ENCODE measurements at regions not wholly inside any gene's neighbourhood (a gene's known extent, or its start where the extent isn't known, plus 50 kb on each side); places are given as distances from the start of the nearest gene placed in this dataset.
"Not testable (repeated sequence)": the region's sequence is repeated elsewhere in the genome, so short reads cannot be mapped to it uniquely, and the experiment has no call there.

GRCh38 chr7:131627735-131628190 is 71.3 kb upstream of the PODXL start:
- DNase-seq = no peak

- DNase-seq = no peak
Observed at GRCh38 chr7:131626643-131627042, 70.2 kb upstream of the PODXL start.

GRCh38 chr7:131625817-131626372 is 69.5 kb upstream of the PODXL start:
- DNase-seq = no peak

- DNase-seq = not testable (repeated sequence)
Observed at GRCh38 chr7:131625345-131625744, 68.9 kb upstream of the PODXL start.

- DNase-seq = no peak
Observed at GRCh38 chr7:131624536-131624935, 68.1 kb upstream of the PODXL start.

GRCh38 chr7:131623154-131623553 is 66.7 kb upstream of the PODXL start:
- no peak for DNase-seq

- no peak for DNase-seq
Observed at GRCh38 chr7:131621652-131622051, 65.2 kb upstream of the PODXL start.

GRCh38 chr7:131620673-131621609 is 64.5 kb upstream of the PODXL start:
- no peak for DNase-seq

- no peak for DNase-seq
Observed at GRCh38 chr7:131619336-131620305, 63.2 kb upstream of the PODXL start.

GRCh38 chr7:131618391-131618790 is 62.0 kb upstream of the PODXL start:
- DNase-seq = no peak

GRCh38 chr7:131616487-131617200 is 60.2 kb upstream of the PODXL start:
- DNase-seq = no peak

GRCh38 chr7:131613909-131614308 is 57.5 kb upstream of the PODXL start:
- DNase-seq = no peak

- no peak for DNase-seq
Observed at GRCh38 chr7:131610007-131610406, 53.6 kb upstream of the PODXL start.

- no peak for DNase-seq
Observed at GRCh38 chr7:131608116-131608500, 51.7 kb upstream of the PODXL start.

- DNase-seq = no peak
Observed at GRCh38 chr7:131607291-131608115, 51.1 kb upstream of the PODXL start.

GRCh38 chr7:131606346-131607290 is 50.2 kb upstream of the PODXL start:
- DNase-seq = no peak
